Pulmonary artery endothelial cell (primary cell): ENCODE measurements at regions not wholly inside any gene's neighbourhood (a gene's known extent, or its start where the extent isn't known, plus 50 kb on each side); places are given as distances from the start of the nearest gene placed in this dataset.

Experiments
- DNase-seq: peaks from one replicate; pipeline ENCODE4 v3.0.0-alpha.2; 2011; ENCODE audit warnings: low read depth, low spot score

DNA sequence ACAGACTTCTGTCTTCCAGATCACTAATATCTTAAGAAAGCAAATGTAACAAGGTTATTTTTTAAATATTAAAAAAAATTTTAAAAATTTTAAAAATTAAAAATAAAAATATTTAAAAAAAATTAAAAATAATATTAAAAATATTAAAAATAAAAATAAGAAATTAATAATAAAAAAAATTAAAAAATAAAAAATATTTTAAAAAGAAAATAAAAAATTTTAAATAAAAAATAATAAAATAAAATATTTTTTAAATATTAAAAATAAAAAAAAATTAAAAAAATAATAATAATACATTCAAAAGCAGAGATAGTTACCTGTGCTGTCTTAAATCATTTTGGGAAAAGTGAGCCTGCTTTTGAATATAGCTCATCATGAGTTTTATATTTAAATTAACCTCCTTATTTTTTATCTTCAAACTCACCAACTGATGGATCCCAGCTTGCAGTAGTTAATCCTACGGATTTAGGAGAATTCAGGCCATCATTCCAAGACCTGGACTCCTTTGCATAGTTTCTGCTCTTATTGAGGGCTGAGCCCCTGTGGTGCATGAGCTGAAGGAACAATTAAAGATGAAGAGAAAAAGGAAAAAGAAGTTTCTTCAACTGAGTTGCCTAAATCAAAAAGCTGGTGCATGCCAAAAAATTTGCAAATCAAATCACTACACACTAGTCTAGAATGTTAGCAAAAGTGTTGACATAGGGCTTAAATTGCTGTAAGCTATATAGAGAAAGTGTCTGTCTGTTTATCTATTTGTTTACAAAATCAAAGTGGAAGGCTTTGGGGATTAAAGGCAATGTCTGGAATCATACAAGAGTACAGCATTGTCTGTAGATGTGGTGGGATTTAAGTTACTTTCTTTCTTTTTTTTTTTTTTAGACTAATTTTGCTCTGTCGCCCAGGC lies 50.5 kb upstream of the ZNF438 start:
- no peak for DNase-seq

DNA sequence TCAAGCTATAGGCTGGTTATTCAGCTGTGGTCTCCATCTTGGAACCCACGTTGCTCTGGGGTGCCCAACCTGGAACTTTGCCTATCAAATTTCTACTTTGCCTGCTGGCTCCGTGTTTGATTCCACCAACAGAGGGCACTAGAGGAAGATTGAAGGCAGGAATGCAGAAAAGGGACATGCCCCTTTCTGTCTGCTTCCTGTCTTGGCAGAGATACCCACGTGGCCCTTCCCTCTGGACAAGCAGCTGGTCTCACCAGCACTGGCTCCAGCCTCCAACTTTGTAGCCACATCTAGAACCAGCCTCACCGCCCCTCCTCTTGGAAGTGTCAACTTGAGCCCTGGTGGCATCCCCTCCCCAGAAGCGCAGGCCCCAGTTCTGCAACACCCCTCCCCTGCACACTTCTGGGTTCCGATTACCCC lies 52.1 kb upstream of the ZNF438 start:
- no peak for DNase-seq

GRCh38 chr10:31087011-31087410 lies 55.3 kb upstream of the ZNF438 start:
- DNase-seq: no peak

GRCh38 chr10:31087851-31088250 lies 56.2 kb upstream of the ZNF438 start:
- DNase-seq: no peak

DNA sequence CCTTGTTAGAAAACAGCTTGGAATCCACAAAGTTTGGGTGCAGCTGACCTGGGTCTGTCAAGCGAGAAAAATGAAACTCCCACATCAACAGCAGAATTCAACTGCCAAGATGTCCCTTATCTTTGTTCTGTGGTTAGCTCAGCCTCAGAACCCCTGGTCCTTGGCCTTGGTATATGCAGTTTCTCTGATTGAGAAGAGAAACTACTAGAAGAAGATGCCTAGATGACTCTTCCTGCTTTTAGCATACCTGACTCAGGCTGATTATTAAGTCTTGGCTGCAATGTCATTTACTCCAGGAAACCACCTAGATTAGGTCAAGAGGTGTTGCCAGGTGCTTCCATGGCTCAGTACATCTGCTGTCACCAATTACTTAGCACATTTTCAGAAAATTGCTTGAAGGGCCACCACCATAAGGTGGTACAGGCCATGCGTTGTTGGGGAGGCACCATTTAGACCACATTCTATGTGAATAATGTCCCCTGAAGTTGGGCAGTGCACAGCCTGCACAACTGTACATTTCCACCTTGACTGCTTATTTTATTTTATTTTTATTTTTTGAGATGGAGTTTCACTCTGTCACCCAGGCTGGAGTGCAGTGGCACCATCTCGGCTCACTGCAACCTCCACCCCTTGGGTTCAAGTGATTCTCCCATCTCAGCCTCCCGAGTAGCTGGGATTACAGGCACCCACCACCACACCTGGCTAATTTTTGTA lies 59.4 kb upstream of the ZNF438 start:
- no peak for DNase-seq

DNA sequence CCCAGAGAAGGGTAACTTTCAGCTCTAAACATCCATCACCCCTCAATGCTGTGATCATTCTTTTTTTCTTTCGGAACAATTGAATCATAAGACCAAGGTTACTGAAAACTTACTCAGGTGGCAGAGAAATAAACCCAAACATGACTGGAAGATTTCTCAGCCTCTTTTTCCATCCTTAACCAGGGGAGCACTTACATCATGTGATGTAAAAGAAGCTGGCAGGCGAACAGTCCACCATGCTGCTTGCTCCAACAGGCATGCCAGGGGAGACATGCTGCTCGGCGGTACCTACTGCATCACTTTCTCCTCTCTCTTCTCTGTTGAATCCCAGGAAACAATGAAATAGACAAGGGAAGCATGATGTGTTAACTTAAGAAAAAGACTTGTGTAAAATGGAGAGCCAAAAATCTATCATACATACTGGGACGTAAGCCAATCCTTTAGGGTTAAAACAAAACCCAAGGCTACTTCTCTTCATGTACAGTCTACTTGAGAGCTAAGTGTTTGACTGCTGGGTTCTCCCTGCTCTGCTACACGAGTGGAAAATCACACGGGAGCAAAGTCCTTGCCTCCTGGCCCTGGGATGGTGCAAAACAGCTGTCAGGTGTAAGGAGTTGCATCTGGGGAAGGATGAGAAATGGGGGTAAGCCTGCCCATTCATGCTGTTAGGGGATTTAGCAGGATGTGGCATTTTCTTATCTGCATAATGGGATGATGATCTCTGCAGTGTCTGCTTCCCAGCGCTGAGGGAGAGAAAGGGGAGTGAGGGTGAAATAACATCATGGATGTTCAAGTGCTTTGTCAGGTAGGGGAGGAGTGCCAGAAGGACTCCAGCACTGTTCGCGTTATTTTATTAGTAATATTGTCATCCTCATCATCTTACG lies 64.3 kb upstream of the ZNF438 start:
- no peak for DNase-seq

DNA sequence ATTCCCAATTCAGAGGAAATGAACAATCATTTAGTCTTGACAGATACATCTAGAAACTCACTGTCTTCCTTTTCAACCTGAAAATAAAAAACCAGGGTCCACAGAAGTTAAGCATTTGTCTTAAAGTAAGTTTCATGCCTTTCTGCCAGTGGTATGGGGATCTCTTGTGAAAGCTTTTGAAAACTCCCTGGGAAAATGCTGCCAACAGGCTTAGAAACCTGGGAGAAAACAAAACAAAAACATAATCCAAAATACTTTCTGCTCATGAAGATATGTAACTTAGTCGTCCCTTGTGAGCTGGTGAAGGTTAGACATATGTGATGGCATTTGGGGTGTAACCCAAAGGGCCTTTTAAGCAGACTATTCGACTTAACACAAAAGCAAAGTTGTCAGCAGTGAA lies 66.4 kb upstream of the ZNF438 start:
- DNase-seq: no peak

DNA sequence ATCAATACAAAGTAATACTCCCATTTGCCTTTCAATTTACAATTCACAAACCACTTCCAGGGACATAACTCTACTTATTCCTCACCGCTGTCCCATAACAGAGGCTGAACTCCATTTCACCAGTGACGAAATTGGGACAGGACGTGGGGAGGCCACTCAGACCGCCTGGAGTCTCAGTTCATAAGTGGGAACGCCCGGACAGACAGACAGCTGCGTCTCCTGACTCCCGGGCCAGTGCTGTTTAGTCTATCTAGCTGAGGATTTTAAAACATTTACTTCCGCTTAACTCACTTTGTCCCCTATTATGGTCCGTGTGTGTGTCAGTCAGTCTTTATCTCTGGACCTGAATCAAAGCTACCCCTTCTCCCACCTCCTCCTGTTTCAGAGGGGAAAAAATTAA lies 67.4 kb upstream of the ZNF438 start:
- DNase-seq: no peak

- no peak for DNase-seq
Measured at GRCh38 chr10:31099664-31100063, 68.0 kb upstream of the ZNF438 start.

DNA sequence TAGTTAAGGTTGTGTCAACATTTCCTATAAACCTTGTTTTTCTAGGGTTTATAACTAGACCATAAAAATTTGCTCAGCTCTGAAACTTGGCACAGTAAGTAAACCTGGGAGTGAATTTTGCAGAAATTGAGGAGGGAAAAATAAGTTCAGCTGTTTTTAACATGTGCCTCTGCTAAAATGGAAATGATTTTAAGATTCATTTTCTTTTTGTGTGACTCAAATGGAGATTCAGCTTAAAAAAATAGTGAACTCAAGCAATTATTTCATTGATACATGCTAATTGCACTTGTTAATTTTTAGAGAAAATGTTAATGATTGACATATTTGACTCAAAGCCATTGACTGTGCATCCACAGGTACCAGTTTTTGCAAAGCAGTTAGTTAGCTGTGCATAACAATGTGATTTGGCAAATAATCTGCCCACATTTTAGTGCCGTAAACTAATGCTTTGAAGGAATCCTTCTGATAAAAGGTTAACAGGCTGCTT lies 68.5 kb upstream of the ZNF438 start:
- DNase-seq: no peak

DNA sequence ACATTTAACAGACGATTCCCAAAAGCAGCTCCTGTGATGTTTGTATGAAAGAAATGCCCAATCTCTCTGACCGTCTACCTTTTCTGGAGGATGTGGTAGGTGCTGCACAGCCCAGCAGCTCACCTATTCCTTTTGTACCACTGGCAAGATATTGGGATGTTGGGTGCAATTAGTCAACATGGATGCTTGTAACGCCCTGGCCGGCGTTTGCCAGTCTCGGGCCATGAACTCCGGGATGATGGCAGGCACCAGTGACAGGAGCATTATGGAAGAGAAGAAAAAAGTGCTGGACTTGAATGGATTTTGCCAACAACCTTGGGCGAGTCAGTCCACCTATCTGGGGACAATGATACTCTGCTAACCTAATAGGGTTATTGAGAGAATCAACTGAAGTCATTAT lies 69.0 kb upstream of the ZNF438 start:
- no peak for DNase-seq

GRCh38 chr10:31101123-31101522 lies 69.5 kb upstream of the ZNF438 start:
- DNase-seq: peak; percentile 37

DNA sequence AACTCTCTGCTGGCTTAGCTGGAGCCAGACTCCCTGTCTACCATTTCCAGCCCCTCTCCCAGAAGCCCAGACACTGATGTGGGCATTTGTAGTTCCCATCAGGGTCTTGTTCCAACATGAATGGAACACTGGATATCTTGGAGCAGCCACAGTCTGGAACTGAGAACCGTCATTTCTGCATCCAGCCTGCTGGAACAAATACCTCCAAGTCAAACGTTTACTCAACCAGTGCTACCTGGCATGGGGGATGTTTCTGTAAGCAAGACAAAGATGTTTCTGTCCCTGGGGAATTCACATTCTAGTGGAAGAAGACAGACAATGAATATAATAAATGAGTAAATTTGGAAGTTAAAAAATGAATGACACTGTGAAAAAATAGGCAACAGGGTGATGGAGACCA lies 70.8 kb upstream of the ZNF438 start:
- no peak for DNase-seq

GRCh38 chr10:31103112-31103511 lies 71.4 kb upstream of the ZNF438 start:
- DNase-seq: no peak

- DNase-seq: no peak
Measured at GRCh38 chr10:31112961-31113360, 81.3 kb upstream of the ZNF438 start.

DNA sequence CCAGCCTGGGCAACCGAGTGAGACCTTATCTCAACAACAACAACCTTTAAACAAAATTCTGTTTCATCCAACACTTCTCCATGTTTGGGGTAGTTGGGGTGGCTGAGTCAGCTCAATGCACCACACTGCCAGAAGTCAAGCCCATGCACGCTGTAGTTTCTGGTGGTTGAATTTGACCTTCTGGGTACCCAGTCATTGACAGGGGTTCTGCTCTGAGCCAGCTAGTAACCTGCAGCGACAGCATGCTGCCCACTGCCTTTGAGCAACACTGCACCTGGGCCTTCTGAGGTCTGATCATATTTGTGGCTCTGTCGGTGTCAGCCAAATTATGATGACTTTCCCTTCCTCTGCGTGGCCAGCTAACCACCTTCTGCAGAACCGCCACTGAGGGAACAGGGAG lies 84.6 kb upstream of the ZNF438 start:
- DNase-seq: no peak

GRCh38 chr10:31118556-31118955 lies 86.9 kb upstream of the ZNF438 start:
- no peak for DNase-seq

DNA sequence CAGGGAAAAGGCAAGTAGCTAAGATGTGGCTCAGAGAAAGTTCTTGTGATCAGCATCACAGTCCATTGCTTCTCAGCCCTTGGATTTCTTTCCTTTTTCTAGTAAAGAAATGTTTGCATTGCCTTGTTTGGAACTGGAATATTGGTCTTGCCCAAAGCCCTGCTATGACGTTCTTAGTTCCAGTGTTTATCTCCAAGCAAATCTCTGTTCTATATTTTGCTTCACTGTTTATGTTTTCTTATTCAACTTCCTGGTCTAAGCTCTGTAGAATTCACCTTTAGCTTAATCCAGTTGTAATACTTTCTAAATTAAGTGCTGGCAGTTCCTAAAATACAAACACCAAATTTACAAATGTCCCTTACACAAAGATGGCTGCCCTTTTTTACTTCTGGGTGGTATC lies 88.7 kb upstream of the ZNF438 start:
- DNase-seq: no peak

GRCh38 chr10:31120961-31121685 lies 89.5 kb upstream of the ZNF438 start:
- no peak for DNase-seq

- no peak for DNase-seq
Measured at GRCh38 chr10:31121757-31122577, 90.3 kb upstream of the ZNF438 start.
